ENCODE measurements at regions not wholly inside any gene's neighbourhood (a gene's known extent, or its start where the extent isn't known, plus 50 kb on each side); places are given as distances from the start of the nearest gene placed in this dataset.

- Histone ChIP-seq H3K27ac (ENCODE audit: low read depth, low read length) (no peak overlapping the region), H3K4me2 (ENCODE audit: low read length) (no peak overlapping the region), H3K9me2 (ENCODE audit: insufficient read depth) (no peaks in the 10 kb centered on the region), H3K9ac (ENCODE audit: low read length) (no peak overlapping the region), H3K4me3 (replicated peaks in 1 of 2; ENCODE audit: low read depth in 1 of 2, low read length in 2 of 2) (no peak overlapping the region), H2AFZ (ENCODE audit: low read depth, low read length, poor library complexity, severe bottlenecking) (no peak overlapping the region), H4K20me1 (ENCODE audit: insufficient read depth) (no peaks in the 10 kb centered on the region), H3K79me2 (ENCODE audit: insufficient read depth, low read length) (no peaks in the 10 kb centered on the region), H3K9me3 (ENCODE audit: control insufficient read depth in 1 of 2, insufficient read depth in 1 of 2, low read depth in 1 of 2, low read length in 2 of 2) (no peaks in the 10 kb centered on the region), H3K27me3 (ENCODE audit: insufficient read depth, low read length) (no peaks in the 10 kb centered on the region), H3K4me1 (ENCODE audit: control insufficient read depth in 1 of 2, insufficient read depth in 2 of 2, low read length in 2 of 2) (no peaks in the 10 kb centered on the region), H3K36me3 (ENCODE audit: control insufficient read depth in 1 of 2, insufficient read depth in 2 of 2, low read length in 2 of 2) (no peaks in the 10 kb centered on the region)
- RAD21 ChIA-PET (ENCODE audit: low non-redundant PET in 1 of 2, low total read pairs in 2 of 2, uncharacterized antibody in 2 of 2, unreplicated experiment in 2 of 2) = no interaction called here
- no peak for ATAC-seq
- TF ChIP-seq MAX (IDR thresholded peaks at IDR 0.05) = no peak
- no peak for TF ChIP-seq JUND (IDR thresholded peaks at IDR 0.05)
- no peak for TF ChIP-seq ZBTB33 (IDR thresholded peaks at IDR 0.05; ENCODE audit: extremely low read depth, insufficient replicate concordance, low read length)
- TF ChIP-seq CBX3 (IDR thresholded peaks at IDR 0.05; ENCODE audit: low read depth) = no peak
- no peak for TF ChIP-seq RAD21 (IDR thresholded peaks at IDR 0.05; ENCODE audit: low read depth)
- no peak for TF ChIP-seq POLR2A (IDR thresholded peaks at IDR 0.05; ENCODE audit: borderline replicate concordance, extremely low read depth, insufficient read depth, insufficient read length)
- no peak for TF ChIP-seq REST (IDR thresholded peaks at IDR 0.05; ENCODE audit: low read depth)
- no peak for TF ChIP-seq ELF1 (IDR thresholded peaks at IDR 0.05; ENCODE audit: borderline replicate concordance, low read depth)
- no peak for TF ChIP-seq EGR1 (IDR thresholded peaks at IDR 0.05; ENCODE audit: low read depth)
- no peak for TF ChIP-seq ZFX (IDR thresholded peaks at IDR 0.05)
- CTCF ChIA-PET = no interaction called here
- no peak for DNase-seq (ENCODE audit: low read depth, low spot score)
- POLR2A ChIA-PET = no interaction called here
- intact Hi-C loops (cut with micrococcal nuclease) = no loop called here
- BruUV-seq (replicated peaks) = no TSS peak
Measured at GRCh38 chr4:171542640-171543039, 270.6 kb upstream of the GALNTL6 start.
